ENCODE measurements at regions not wholly inside any gene's neighbourhood (a gene's known extent, or its start where the extent isn't known, plus 50 kb on each side); places are given as distances from the start of the nearest gene placed in this dataset.

DNA sequence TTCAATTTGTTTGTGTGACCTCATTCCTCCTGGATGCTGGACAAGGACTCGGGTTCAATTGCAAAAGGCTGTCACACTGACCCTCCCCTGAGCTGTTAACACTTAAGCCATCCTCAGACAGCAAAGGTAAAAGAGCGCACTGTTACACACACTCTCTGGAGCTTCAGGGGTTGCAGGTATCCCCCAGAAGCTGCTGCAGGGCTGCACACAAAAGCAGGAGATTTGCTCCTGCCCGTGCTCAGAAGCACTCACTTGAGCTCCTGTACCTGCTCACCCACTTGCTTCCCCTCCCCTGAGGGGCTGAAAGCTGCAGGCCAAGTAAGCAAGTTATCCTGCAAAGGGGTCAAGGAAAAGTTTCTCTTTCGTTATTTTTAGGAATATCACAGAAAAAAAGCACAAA, 886.2 kb upstream of the ZWINT start:
- Histone ChIP-seq H3K36me3 (ENCODE audit: insufficient read depth, low read length) (no peaks in the 10 kb centered on the region), H3K9me3 (ENCODE audit: control insufficient read depth, insufficient read depth, low read length) (no peaks in the 10 kb centered on the region), H3K9ac (ENCODE audit: low read depth, low read length) (no peak overlapping the region), H3K4me1 (ENCODE audit: insufficient read depth, low read length) (no peaks in the 10 kb centered on the region)

DNA sequence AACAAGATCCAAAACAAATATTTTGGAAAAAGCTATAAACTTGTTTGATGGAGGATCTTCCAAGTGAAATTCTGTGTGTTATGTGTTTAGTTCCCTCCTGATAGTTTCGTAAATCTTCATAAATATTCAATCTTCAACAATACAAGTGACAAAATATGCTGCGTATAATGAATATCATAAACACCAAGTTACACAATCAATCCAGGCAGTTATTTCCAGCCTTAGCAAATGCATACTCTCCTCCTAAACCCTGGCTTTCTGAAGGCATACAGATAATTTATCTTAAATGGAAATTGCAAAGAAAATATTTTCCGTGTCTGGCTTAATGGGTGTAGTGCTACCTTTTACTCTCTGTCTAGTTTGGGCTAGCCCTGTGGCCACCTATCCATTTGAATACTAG, 864.9 kb upstream of the ZWINT start:
- Histone ChIP-seq H3K9me3 (ENCODE audit: control insufficient read depth, insufficient read depth, low read length) (no peaks in the 10 kb centered on the region), H3K9ac (ENCODE audit: low read depth, low read length) (no peak overlapping the region), H3K4me1 (ENCODE audit: insufficient read depth, low read length) (0 out of 2 replicates have a peak, but pooled peaks cover 6% of the 10 kb centered on the region), H3K36me3 (ENCODE audit: insufficient read depth, low read length) (no peaks in the 10 kb centered on the region)

GRCh38 chr10:57224811-57225210, 863.8 kb upstream of the ZWINT start:
- H3K9ac ChIP-seq (ENCODE audit: low read depth, low read length) = no peak overlapping the region
- no peaks in the 10 kb centered on the region for H3K36me3 ChIP-seq (ENCODE audit: insufficient read depth, low read length)
- H3K9me3 ChIP-seq (ENCODE audit: control insufficient read depth, insufficient read depth, low read length) = no peaks in the 10 kb centered on the region
- H3K4me1 ChIP-seq (ENCODE audit: insufficient read depth, low read length) = 0 out of 2 replicates have a peak, but pooled peaks cover 6% of the 10 kb centered on the region

- Histone ChIP-seq H3K36me3 (ENCODE audit: insufficient read depth, low read length) (no peaks in the 10 kb centered on the region), H3K9ac (ENCODE audit: low read depth, low read length) (peak overlapping the region; percentile 36), H3K4me1 (ENCODE audit: insufficient read depth, low read length) (peaks cover 10% of the 10 kb centered on the region; the same call in 1 of the 2 replicates), H3K9me3 (ENCODE audit: control insufficient read depth, insufficient read depth, low read length) (no peaks in the 10 kb centered on the region)
Measured at GRCh38 chr10:57222603-57223002, 861.5 kb upstream of the ZWINT start.

GRCh38 chr10:57222129-57222528, 861.1 kb upstream of the ZWINT start:
- Histone ChIP-seq H3K9ac (ENCODE audit: low read depth, low read length) (peak overlapping the region; percentile 36), H3K36me3 (ENCODE audit: insufficient read depth, low read length) (no peaks in the 10 kb centered on the region), H3K4me1 (ENCODE audit: insufficient read depth, low read length) (peaks cover 11% of the 10 kb centered on the region; the same call in 1 of the 2 replicates), H3K9me3 (ENCODE audit: control insufficient read depth, insufficient read depth, low read length) (no peaks in the 10 kb centered on the region)

- Histone ChIP-seq H3K9me3 (ENCODE audit: control insufficient read depth, insufficient read depth, low read length) (no peaks in the 10 kb centered on the region), H3K9ac (ENCODE audit: low read depth, low read length) (peak overlapping the region; percentile 36), H3K4me1 (ENCODE audit: insufficient read depth, low read length) (peaks cover 11% of the 10 kb centered on the region; the same call in 1 of the 2 replicates), H3K36me3 (ENCODE audit: insufficient read depth, low read length) (no peaks in the 10 kb centered on the region)
Measured at GRCh38 chr10:57221674-57222073, 860.6 kb upstream of the ZWINT start.

DNA sequence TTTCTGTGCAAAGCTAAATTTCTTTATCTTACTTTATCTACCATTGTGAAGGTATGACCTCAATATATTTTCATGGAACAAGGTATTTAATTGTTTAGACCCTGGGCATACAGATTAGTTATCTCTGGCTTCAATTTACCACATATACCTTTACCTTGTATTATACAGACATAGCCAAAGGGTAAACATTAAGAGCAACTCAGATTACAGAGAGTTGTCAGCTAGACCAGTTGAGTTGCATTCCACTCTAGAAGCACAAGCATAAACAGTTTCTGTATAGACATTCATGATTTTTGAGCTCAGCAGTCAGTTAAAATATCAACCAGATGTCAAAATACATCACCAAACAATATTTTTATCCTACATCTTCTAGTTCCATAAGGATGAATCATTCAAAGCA, 857.3 kb upstream of the ZWINT start:
- peaks cover 8% of the 10 kb centered on the region; the same call in 1 of the 2 replicates for H3K4me1 ChIP-seq (ENCODE audit: insufficient read depth, low read length)
- H3K9ac ChIP-seq (ENCODE audit: low read depth, low read length) = no peak overlapping the region
- H3K9me3 ChIP-seq (ENCODE audit: control insufficient read depth, insufficient read depth, low read length) = no peaks in the 10 kb centered on the region
- no peaks in the 10 kb centered on the region for H3K36me3 ChIP-seq (ENCODE audit: insufficient read depth, low read length)

DNA sequence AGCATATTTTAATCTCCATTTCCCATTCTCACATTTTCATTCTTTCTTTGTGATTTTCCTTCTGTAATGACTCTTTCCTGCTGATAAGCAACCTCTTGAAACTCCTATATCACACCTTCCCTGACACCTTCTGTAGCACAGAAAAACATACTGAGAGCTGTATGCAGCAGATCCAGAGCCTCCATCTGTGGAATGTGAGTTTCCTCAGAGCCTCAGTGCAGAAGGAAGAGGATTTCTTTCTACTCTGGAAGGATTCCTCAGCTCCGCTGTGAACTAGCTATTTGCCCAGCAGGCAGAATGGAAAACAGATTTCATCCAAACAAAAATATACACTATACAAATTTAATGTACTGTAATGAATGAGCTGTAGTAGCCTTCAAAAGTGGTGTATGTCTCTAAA, 841.3 kb upstream of the ZWINT start:
- Histone ChIP-seq H3K9ac (ENCODE audit: low read depth, low read length) (no peak overlapping the region), H3K36me3 (ENCODE audit: insufficient read depth, low read length) (no peaks in the 10 kb centered on the region), H3K9me3 (ENCODE audit: control insufficient read depth, insufficient read depth, low read length) (peaks cover 5% of the 10 kb centered on the region; the same call in 1 of the 2 replicates), H3K4me1 (ENCODE audit: insufficient read depth, low read length) (no peaks in the 10 kb centered on the region)

- Histone ChIP-seq H3K4me1 (ENCODE audit: insufficient read depth, low read length) (no peaks in the 10 kb centered on the region), H3K9me3 (ENCODE audit: control insufficient read depth, insufficient read depth, low read length) (peaks cover 4% of the 10 kb centered on the region), H3K9ac (ENCODE audit: low read depth, low read length) (no peak overlapping the region), H3K36me3 (ENCODE audit: insufficient read depth, low read length) (no peaks in the 10 kb centered on the region)
Measured at GRCh38 chr10:57188846-57189245, 827.8 kb upstream of the ZWINT start.

GRCh38 chr10:57186201-57186600, 825.1 kb upstream of the ZWINT start:
- peaks cover 4% of the 10 kb centered on the region for H3K9me3 ChIP-seq (ENCODE audit: control insufficient read depth, insufficient read depth, low read length)
- no peak overlapping the region for H3K9ac ChIP-seq (ENCODE audit: low read depth, low read length)
- H3K36me3 ChIP-seq (ENCODE audit: insufficient read depth, low read length) = no peaks in the 10 kb centered on the region
- no peaks in the 10 kb centered on the region for H3K4me1 ChIP-seq (ENCODE audit: insufficient read depth, low read length)

DNA sequence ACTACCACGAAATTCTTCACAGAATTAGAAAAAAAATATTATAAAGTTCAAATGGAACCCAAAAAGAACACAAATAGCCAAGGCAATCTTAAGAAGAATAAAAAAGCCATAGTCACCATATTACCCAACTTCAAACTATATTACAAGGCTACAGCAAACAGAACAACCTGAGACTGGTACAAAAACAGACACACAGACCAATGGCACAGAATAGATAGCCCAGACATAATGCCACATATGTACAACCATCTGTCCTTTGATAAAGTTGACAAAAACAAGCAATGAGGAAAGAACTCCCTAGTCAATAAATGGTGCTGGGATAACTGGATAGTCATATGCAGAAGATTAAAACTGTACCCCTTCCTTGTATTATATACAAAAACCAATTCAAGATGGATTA, 808.5 kb upstream of the ZWINT start:
- no peak overlapping the region for H3K9ac ChIP-seq (ENCODE audit: low read depth, low read length)
- H3K9me3 ChIP-seq (ENCODE audit: control insufficient read depth, insufficient read depth, low read length) = no peaks in the 10 kb centered on the region
- no peaks in the 10 kb centered on the region for H3K4me1 ChIP-seq (ENCODE audit: insufficient read depth, low read length)
- H3K36me3 ChIP-seq (ENCODE audit: insufficient read depth, low read length) = no peaks in the 10 kb centered on the region

GRCh38 chr10:57168611-57169240, 807.7 kb upstream of the ZWINT start:
- Histone ChIP-seq H3K4me1 (ENCODE audit: insufficient read depth, low read length) (no peaks in the 10 kb centered on the region), H3K9ac (ENCODE audit: low read depth, low read length) (no peak overlapping the region), H3K36me3 (ENCODE audit: insufficient read depth, low read length) (no peaks in the 10 kb centered on the region), H3K9me3 (ENCODE audit: control insufficient read depth, insufficient read depth, low read length) (no peaks in the 10 kb centered on the region)

DNA sequence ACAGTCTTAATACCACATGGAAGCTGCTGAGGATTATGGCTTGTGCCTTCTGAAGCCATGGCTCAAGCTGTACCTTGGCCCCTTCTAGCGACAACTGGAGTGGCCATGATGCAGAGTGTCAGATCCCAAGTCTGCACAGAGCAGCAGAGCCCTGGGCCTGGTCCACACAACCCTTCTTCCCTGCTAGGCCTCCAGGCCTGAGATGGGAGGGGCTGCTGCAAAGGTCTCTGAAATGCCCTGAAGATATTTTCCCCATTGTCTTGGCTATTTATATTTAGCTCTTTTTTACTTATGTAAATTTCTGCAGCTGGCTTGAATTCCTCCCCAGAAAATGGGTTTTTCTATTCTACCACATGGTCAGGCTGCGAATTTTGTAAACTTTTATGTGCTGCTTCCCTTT, 804.6 kb upstream of the ZWINT start:
- Histone ChIP-seq H3K4me1 (ENCODE audit: insufficient read depth, low read length) (no peaks in the 10 kb centered on the region), H3K36me3 (ENCODE audit: insufficient read depth, low read length) (no peaks in the 10 kb centered on the region), H3K9ac (ENCODE audit: low read depth, low read length) (no peak overlapping the region), H3K9me3 (ENCODE audit: control insufficient read depth, insufficient read depth, low read length) (no peaks in the 10 kb centered on the region)

GRCh38 chr10:57162231-57162630, 801.2 kb upstream of the ZWINT start:
- H3K36me3 ChIP-seq (ENCODE audit: insufficient read depth, low read length) = no peaks in the 10 kb centered on the region
- H3K4me1 ChIP-seq (ENCODE audit: insufficient read depth, low read length) = no peaks in the 10 kb centered on the region
- H3K9me3 ChIP-seq (ENCODE audit: control insufficient read depth, insufficient read depth, low read length) = no peaks in the 10 kb centered on the region
- no peak overlapping the region for H3K9ac ChIP-seq (ENCODE audit: low read depth, low read length)

DNA sequence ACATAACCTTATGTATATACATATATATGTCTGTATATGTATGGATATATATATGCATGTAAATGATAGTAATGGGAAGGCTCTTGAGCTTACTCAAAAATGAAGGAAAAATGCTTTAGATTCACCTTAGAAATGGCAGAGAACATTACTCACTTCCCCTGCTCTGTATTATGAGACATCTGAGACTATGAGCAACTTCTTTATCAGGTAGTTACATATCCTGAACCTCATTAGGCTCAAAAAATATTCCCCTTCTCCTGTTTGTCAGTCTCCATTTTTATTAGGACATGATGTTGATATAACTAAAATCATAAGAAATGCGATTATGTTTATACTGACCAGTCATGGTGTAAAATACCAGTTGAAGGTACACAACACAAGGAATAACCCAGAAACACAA, 800.1 kb upstream of the ZWINT start:
- Histone ChIP-seq H3K36me3 (ENCODE audit: insufficient read depth, low read length) (no peaks in the 10 kb centered on the region), H3K4me1 (ENCODE audit: insufficient read depth, low read length) (no peaks in the 10 kb centered on the region), H3K9me3 (ENCODE audit: control insufficient read depth, insufficient read depth, low read length) (no peaks in the 10 kb centered on the region), H3K9ac (ENCODE audit: low read depth, low read length) (no peak overlapping the region)
